ENCODE measurements at regions not wholly inside any gene's neighbourhood (a gene's known extent, or its start where the extent isn't known, plus 50 kb on each side); places are given as distances from the start of the nearest gene placed in this dataset.
A peak's percentile ranks its signal among the peaks of the same experiment; 100 is the strongest.

DNA sequence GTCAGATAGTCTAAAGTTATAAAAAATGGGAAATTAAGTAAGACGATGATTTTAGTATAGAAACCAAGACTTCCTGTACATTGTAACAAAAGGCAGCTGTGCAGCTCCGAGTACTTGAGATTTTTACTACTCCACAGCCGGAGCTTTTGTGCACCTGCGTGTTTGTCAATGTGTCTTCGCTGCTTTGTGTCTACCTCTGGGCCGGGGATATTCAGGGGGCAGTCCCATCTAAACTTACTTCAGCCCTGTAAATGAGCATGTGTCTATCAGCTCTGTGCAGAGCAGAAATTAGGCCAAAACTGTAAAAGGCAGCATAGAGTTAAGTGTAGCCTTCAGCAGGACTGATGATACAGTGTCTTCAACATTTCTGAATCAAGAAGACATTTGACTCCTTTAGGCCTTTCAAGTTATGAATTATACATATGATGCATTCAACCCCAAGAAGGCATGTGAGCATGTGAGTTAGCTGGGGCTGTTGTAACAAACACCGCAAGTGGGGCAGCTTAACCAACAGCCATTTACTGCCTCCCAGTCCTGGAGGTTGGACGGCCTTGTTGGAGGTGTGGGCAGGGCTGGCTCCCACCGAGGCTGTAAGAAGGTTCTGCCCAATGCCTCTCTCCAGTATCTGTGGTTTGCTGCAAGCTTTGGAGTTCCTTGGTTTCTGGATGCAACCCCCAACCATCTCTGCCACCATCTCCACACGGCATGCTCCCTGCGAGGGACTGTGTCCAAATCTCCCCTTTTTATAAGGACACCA lies 191.0 kb upstream of the IRS2 start:
- DNase-seq (ENCODE audit: low read depth) = no peak

DNA sequence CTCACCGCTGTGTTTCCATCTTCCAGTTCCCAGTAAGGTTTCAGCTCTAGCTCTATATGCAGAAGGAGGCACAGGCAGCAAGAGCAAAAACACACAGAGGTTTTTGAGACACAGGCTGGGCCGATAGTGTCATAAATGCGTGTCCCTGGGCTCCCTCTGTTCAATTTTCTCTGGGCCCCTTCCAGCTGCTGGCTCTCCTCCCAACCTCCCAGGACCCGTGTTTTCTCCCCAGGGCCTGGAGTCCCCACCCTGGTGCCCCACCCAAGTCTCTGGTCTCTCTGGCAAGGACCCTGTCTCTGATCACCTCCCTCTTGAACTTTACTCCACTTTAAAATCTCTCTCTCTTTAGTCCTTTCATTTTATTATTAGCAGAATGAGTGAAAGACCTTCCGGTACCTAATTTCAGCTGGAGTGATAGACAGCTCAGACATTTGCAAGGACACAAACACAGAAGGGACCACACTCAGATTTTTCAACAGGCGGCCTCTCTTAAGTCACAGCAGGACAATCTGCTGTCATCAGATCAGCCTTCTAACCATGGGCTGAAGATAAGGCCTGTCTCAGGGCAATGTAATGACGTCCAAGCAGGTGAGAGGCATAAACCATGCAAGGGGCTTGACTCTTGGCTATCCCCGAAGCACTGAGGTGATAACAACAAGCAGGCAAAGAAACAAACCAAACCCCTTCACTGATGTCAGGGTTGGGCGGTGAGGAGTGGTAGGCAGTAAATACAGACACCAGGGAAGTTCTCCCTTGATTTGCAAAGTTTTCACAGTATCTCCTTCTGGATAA lies 190.0 kb upstream of the IRS2 start:
- DNase-seq (ENCODE audit: low read depth) = no peak

GRCh38 chr13:109974354-109974753 lies 188.0 kb upstream of the IRS2 start:
- DNase-seq (ENCODE audit: low read depth) = no peak

DNA sequence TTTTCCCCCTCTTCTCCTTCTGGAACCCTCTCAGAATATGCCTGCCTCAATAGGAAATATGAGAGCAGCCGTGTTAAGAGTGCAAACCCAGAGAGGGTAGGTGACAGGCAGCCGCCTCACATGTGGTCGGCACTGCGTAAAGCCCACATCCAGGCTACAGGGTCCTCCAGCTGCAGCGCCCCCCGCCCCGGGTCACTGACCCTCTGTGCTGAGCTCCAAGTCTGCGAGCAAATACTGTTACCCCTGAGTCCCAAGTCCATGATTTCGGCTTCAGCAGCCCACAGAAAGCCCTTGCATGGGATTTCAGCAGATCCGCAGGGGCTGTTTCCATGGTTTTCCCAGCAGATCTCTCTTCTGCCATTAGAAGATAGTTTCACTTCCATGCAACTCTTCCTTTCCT lies 186.9 kb upstream of the IRS2 start:
- DNase-seq (ENCODE audit: low read depth) = no peak

GRCh38 chr13:109971456-109972090 lies 185.2 kb upstream of the IRS2 start:
- no peak for DNase-seq (ENCODE audit: low read depth)

GRCh38 chr13:109971006-109971405 lies 184.6 kb upstream of the IRS2 start:
- no peak for DNase-seq (ENCODE audit: low read depth)

DNA sequence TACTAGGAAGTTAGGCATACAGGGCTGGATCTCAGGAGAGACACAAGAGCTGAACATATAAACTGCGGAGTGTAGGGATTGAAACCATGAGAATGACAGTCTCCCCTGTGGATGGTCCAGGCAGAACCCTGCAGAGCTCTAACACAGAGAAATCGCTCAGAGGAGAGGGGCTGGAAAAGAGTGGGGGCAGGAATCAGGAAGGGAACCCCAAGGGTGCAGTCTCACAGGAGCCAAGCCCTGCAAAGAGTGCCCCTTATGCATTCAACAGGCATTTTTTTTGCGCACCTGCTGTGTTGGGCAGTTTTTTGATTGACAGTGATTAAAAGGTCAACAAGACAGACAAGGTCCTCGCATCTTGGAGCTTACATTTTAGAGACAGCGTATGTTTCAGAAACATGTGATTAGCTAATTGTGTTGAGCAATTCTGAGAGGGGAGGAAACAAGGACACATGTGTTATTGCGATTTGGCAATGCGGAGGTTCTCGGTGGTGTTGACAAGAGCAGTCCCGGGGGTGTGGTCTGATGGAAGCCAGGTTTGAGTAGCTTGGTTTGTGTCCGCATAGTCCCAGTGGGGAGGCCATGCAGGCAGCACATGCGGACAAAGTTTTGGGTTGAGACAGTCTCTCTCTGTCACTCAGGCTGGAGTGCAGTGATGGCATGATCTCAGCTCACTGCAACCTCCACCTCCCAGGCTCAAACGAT lies 182.6 kb upstream of the IRS2 start:
- DNase-seq (ENCODE audit: low read depth) = no peak

- no peak for DNase-seq (ENCODE audit: low read depth)
Measured at GRCh38 chr13:109963960-109964563, 177.7 kb upstream of the IRS2 start.

GRCh38 chr13:109963384-109963783 lies 177.0 kb upstream of the IRS2 start:
- DNase-seq (ENCODE audit: low read depth) = no peak

GRCh38 chr13:109959903-109960302 lies 173.5 kb upstream of the IRS2 start:
- no peak for DNase-seq (ENCODE audit: low read depth)

DNA sequence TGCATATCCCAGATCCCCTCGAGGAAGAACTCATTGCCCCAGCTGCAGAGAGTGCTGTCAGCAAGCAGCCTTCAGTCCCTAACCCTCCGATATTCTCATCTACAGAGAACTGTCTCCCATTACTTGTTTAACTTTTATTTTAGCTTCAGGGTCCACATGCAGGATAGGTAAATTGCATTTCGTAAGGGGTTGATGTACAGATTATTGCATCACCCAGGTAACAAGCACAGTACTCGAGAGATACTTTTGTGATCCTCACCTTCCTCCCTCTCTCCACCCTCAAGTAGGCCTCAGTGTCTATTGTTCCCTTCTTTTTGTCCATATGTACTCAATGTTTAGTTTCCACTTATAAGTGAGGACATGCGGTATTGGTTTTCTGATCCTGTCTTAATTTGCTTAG lies 171.5 kb upstream of the IRS2 start:
- DNase-seq (ENCODE audit: low read depth) = no peak

DNA sequence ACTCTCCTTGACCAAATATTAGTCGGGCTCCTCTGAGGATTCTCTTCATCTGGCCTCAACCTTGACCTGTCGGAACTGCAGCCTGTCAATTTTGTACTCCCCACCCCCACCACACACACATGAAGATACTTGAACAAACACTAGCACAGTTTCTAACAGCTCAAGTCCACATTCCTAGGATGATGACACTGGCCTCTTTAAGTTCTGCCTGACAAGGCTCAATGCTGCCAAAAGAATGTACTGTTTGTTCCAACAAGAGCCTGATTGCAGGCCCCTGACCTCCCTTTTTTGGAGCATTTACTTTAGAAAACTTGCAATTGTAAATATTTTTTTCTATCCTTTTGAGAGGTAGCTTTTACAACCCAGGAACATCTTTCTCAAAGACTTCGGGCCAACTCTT lies 169.2 kb upstream of the IRS2 start:
- no peak for DNase-seq (ENCODE audit: low read depth)

GRCh38 chr13:109954441-109954840 lies 168.1 kb upstream of the IRS2 start:
- no peak for DNase-seq (ENCODE audit: low read depth)

GRCh38 chr13:109951491-109951890 lies 165.1 kb upstream of the IRS2 start:
- DNase-seq (ENCODE audit: low read depth) = no peak

DNA sequence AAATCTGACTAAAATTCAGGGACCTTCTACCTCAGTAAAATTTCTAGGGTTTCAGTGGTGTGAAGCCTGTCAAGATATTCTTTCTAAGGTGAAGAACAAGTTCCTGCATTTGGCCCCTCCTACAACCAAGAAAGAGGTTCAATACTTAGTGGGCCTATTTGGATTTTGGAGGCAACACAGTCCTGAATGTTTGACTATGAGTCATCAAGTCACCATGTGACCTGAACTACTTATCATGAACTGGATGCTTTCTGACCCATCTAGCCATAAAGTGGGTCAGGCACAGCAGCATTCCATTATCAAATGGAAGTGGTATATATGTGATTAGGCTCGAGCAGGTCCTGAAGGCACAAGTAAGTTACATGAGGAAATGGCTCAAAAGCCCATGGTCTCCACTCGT lies 163.0 kb upstream of the IRS2 start:
- no peak for DNase-seq (ENCODE audit: low read depth)

DNA sequence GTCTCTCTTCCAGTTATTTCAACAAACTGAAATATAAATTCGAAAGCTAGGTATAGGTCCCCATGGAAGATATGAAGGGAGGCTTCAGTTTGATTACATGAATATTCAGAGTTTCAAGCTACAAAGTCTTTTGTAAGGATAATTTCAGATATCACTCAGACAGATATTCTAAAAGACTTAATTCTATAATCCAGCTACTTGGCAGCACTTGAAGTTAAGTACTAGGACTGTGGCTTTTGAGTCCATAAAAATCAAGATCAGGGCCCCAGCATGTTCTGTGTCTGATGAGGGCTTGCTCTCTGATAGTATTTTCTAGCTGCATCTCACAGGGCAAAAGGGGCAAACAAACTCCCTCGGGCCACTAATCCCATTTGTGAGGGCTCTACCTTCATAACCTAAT lies 160.6 kb upstream of the IRS2 start:
- DNase-seq (ENCODE audit: low read depth) = no peak

- DNase-seq (ENCODE audit: low read depth) = peak; percentile 14
Measured at GRCh38 chr13:109945206-109945960, 159.0 kb upstream of the IRS2 start.

DNA sequence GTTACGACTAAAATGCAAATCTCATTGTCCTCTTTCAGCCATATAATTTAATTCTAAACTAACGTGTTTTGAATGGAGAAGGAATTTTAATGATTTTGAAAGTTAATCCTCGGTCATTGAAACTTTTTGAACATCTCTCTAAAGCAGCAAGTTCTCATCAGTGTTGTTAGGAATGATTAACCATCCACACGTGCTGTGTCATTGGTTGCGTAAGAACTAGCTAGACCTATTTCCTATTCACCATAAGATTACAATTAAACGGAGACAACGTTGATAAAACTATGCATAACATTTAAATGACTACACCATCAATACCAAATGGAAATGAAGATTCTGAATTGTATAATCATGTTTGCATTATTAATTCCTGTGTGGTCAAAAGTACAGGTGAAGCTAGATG lies 155.6 kb upstream of the IRS2 start:
- no peak for DNase-seq (ENCODE audit: low read depth)

DNA sequence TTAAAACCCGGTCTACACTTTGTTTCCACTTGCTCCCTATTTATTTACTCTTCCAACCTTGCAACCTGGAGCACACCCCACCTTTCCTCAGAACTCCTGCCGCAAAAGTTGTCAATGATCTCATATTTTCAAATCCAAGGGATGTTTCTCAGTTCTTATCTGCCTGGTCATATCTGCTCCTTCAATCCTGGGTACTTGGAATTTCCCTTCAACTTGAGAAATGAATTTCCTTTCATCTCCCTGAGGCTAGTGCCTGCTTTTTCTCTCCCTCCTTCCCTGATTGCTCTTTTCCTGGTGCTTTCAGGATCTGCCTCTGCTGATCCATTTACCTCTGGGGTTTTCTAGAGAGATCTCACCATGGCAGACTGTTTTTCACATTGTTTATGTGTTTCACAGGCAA lies 154.8 kb upstream of the IRS2 start:
- DNase-seq (ENCODE audit: low read depth) = no peak

DNA sequence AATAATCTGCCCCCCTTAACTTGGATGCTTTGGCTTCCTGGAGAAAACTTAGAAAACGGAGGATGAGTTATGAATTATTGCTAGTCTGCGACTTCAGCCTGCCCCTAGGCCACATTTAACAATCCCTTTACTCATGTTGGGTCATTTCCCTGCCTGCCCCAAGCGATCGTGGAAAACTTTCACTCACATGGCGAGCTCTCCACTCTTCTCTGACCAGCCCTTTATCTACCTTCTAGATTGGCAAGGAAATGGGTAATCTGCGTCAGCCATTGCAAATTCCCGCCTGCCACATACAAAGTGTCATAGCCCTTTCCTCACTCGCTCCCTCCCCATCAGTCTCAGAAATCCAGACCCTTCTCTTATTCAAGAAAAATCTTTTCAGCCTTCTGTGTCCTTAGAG lies 154.3 kb upstream of the IRS2 start:
- no peak for DNase-seq (ENCODE audit: low read depth)

DNA sequence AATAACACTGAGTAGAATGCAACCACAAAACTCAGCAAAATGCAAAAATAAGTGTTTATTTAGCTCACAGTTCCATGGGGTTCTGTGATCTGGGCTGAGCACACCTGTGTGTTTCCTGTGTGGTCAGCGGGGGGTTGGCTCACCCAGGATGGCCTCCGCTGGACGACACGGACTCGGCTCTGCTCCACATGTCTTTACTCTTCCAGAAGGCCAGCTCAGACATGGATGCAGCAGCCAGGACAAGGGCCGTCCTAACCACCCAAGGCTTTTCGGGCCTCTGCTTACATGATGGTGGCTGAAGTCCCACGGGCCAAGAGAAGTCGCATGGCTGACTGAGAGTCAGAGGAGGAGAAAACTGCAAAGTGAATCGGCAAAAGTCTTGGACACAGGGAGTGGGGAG lies 153.5 kb upstream of the IRS2 start:
- DNase-seq (ENCODE audit: low read depth) = no peak

Measured in HS-27A (cell line).